GM21737 (cell line): ENCODE measurements at regions not wholly inside any gene's neighbourhood (a gene's known extent, or its start where the extent isn't known, plus 50 kb on each side); places are given as distances from the start of the nearest gene placed in this dataset.
"Not testable (repeated sequence)": the region's sequence is repeated elsewhere in the genome, so short reads cannot be mapped to it uniquely, and the experiment has no call there.

ENCODE experiments used
- ATAC-seq: cut with Tn5 transposase; IDR thresholded peaks from one replicate; pipeline ENCODE4 v1.9.1; 2021; ENCODE audit warnings: mild to moderate bottlenecking, moderate library complexity; ENCODE audit not compliant: unreplicated experiment

GRCh38 chr1:120544434-120544833 lies 129.6 kb downstream of the NBPF8 start:
- peak; percentile 78 for ATAC-seq

GRCh38 chr1:120550335-120550734 lies 135.5 kb downstream of the NBPF8 start:
- not testable (repeated sequence) for ATAC-seq

- not testable (repeated sequence) for ATAC-seq
Observed at GRCh38 chr1:120552190-120552589, 137.4 kb downstream of the NBPF8 start.

- not testable (repeated sequence) for ATAC-seq
Observed at GRCh38 chr1:120557605-120558302, 142.9 kb downstream of the NBPF8 start.

- ATAC-seq: peak; percentile 73
Observed at GRCh38 chr1:120558303-120559060, 143.6 kb downstream of the NBPF8 start.

- not testable (repeated sequence) for ATAC-seq
Observed at GRCh38 chr1:120561767-120562166, 146.9 kb downstream of the NBPF8 start.

GRCh38 chr1:120565396-120565795 lies 150.6 kb downstream of the NBPF8 start:
- ATAC-seq: not testable (repeated sequence)

- ATAC-seq: not testable (repeated sequence)
Observed at GRCh38 chr1:120567620-120568019, 152.8 kb downstream of the NBPF8 start.

- ATAC-seq: not testable (repeated sequence)
Observed at GRCh38 chr1:120575201-120575600, 148.5 kb upstream of the NBPF26 start.

GRCh38 chr1:120582135-120582534 lies 141.6 kb upstream of the NBPF26 start:
- not testable (repeated sequence) for ATAC-seq

- ATAC-seq: not testable (repeated sequence)
Observed at GRCh38 chr1:120586053-120586452, 137.7 kb upstream of the NBPF26 start.

GRCh38 chr1:120588811-120589210 lies 134.9 kb upstream of the NBPF26 start:
- ATAC-seq: not testable (repeated sequence)

GRCh38 chr1:120591774-120592173 lies 132.0 kb upstream of the NBPF26 start:
- ATAC-seq: not testable (repeated sequence)

- ATAC-seq: not testable (repeated sequence)
Observed at GRCh38 chr1:120592943-120593342, 130.8 kb upstream of the NBPF26 start.

- not testable (repeated sequence) for ATAC-seq
Observed at GRCh38 chr1:120593648-120594047, 130.1 kb upstream of the NBPF26 start.

GRCh38 chr1:120598331-120598951 lies 125.3 kb upstream of the NBPF26 start:
- not testable (repeated sequence) for ATAC-seq

GRCh38 chr1:120599511-120599910 lies 124.2 kb upstream of the NBPF26 start:
- not testable (repeated sequence) for ATAC-seq

- not testable (repeated sequence) for ATAC-seq
Observed at GRCh38 chr1:120600442-120601041, 123.2 kb upstream of the NBPF26 start.

- ATAC-seq: not testable (repeated sequence)
Observed at GRCh38 chr1:120607882-120608281, 115.9 kb upstream of the NBPF26 start.

- not testable (repeated sequence) for ATAC-seq
Observed at GRCh38 chr1:120608314-120609014, 115.3 kb upstream of the NBPF26 start.
